NCI-H2196 (cell line): ENCODE measurements at regions not wholly inside any gene's neighbourhood (a gene's known extent, or its start where the extent isn't known, plus 50 kb on each side); places are given as distances from the start of the nearest gene placed in this dataset.

Source experiments
- DNase-seq: peaks from one replicate; lab custom pipeline; 2025; ENCODE audit not compliant: unreplicated experiment; lab: John Stamatoyannopoulos, UW

DNA sequence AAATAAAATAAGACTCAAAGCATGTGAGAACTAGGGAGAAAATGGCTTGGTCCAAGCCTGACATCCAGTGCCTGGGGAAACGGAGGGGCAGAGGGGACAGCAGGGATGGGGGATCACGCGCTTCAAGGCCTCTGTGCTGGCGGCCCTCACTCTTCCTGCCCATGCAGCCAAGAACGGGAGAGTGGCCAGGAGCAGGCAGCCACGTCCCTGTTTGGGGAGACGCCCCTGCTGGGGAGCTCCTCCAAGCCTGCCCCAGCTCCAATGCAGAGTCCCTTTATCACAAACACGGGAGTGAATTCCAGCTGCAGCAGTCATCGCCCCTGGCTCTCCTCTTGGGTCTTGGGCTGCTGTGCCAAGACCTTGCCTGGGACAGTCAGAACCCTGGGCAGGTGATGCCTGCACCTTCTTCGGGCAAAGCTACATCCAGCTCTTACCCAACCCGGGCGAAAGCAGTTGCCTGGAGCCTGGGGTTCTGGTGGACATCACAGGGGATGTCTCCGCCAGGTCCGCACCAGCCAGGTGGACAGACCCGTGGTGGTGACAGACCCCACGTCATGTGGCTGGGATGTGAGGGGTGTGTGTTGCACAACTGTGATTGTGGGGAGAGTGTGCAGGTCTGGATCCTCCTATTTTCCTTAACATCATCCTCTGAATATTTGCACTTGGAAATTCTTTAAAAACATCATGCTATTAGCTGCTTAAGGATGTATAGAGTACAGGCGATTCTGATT is 1391.3 kb downstream of the BRD1 start:
- DNase-seq, result no peak

GRCh38 chr22:48434868-48435250 is 1392.8 kb downstream of the BRD1 start:
- DNase-seq, result no peak

- no peak for DNase-seq
Measured at GRCh38 chr22:48434156-48434867, 1393.4 kb downstream of the BRD1 start.

- no peak for DNase-seq
Measured at GRCh38 chr22:48433647-48434046, 1394.0 kb downstream of the BRD1 start.

DNA sequence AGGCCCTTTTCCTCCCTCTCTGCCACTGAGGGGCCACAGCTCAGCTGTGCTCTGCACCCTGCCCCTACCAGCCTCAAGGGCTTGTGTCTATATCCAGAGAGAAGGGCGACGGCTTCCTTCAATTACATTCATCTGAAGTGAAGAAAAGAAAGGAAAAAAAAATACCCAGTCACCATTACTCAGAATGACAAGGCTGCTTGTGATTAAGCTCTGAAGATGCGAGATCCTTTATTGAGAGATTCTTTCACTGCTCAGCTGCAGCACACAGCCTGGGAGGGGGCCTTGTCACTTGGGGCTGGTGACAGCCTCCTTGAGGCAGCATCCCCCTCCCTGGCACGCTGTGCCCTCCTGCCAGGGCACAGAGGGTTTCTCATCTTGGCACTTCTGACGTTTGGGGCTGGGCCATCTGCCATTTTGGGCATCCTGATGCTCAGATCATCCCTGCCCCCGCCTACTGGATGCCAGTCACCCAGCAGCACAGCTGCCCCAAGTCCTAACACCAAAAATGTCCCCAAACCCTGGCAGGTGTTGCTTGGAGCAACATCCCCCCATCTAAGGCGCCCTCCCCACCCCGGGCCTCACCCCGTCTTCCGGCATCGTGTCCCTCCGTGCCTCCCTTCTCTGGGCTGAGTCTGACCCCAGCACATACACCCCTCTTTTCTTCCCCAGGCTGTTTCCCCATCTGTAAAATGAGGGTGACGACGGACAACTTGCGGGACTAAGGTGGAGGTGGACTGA is 1394.7 kb downstream of the BRD1 start:
- no peak for DNase-seq

- DNase-seq, result no peak
Measured at GRCh38 chr22:48431536-48432315, 1395.9 kb downstream of the BRD1 start.

- no peak for DNase-seq
Measured at GRCh38 chr22:48431014-48431413, 1396.7 kb downstream of the BRD1 start.

DNA sequence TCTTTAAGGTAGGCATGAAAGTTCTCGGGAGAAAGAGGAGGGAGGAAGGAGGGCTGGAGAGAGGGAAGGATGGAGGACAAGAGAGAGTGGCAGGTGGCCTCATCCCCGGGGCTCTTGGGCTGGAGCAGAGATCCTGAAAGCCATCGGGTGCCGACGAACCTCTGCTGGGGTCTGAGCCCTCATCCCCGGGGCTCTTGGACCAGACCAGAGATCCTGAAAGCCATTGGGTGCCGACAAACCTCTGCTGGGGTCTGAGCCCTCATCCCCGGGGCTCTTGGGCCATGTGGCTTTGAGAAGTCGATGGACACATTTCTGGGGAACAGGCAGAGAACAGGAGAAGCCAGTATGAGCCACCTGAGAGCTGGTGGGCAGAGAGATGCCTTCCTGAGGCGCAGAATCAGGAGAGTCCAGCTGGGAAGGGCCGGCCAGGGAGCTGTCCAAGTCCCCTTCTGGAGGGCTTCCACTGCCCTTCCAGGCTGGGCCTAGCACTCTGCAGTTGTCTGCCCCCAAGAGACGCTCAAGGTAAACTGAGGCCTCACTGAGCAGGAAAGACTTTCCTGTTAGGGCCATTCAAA is 1398.1 kb downstream of the BRD1 start:
- no peak for DNase-seq

DNA sequence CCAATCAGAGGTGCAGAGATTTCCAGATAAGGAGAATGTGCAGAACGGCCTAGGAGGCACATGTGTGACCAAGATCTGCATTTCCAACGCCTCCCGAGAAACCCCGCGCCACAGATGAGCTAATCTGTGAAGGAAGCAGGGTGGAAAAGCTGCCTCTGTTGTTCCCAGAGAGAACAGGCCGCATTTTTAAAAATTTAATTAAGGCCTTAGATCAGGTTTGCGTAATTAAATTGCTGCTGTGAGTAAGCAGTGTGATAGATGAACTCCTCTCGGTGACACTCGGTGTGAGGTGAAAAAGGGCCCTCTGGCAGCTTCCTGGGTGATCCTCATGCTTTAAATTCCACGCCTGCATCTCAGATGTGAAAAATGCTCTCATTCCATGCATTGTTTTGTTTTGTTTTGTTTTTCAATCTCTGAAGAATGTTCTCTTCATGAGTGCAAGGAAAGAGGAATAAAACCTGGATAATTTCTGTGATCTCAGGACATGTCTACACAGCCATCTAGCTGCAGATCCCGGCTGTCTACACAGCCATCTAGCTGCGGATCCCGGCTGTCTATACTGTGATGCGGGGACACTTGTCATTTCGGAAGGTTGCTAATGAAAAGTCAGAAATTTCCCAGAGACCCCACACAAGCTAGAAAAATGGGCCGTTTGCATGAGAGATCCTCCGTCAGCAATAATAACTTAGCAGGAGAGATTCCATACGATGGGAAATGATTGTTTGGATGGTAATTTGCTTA is 1398.9 kb downstream of the BRD1 start:
- DNase-seq, result no peak

DNA sequence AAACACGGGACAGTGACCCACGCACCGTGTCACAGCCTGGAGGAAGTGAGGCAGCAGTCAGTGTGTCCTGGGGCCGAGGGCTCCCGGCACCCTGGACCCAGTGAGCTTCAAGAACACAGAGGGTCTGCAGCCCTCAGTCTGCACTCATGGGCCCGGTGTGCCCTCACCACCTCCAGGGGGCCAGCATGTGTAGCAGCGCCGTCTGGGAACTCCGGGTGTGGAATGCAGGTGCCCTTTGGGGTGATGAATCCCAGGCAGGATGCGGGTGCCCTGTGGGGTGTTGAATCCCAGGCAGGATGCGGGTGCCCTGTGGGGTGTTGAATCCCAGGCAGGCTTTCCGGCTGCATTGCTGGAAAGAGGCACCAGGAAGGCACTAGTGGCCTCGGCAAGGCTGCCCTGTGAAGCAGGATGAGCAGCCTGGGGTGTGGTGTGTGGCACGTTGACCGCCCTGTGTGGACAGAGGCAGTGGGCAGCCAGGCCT is 1399.9 kb downstream of the BRD1 start:
- DNase-seq, result no peak

DNA sequence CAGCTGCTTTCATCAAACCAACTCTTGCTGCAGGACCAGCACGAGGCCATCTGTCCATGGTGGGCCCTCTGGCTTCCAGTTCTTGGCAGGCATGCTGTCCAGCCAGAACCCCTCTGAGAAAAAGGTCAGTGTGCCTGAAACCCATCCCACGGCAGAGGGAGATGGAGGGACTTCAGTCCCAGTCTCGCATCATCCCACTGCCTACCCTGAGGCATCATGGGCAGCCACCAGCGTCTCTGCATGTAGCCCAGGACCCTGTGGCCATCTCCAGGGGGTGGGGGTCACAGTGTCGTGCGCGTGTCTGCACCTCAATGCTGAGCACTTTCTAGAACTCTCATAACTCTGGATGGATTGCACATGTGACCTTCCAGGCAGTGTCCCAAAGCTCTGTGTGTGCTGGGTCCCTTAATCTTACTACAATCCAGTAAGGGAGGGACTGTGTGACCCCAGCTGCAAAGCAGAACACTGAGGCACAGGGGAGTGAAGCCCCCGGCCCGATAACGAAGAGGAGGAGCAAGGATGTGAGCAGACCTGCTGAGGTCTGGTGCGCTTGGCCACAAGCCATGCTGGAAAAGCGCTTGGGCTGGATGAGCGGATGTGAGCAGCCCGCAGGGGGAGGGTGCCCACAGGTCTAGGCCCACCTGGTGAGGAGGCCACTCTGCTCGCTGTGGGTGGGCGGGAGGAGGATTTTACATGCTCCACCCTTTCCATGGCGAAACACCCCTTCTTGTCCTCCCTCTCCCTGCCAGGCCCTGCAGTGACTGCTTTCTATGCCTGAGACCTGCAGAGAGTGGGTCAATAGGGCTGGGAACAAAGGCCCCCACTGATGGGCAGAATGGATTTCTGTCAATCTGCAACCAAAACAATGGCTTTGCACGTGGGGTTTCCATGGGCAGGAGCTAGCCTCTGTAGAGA is 1401.0 kb downstream of the BRD1 start:
- DNase-seq, result no peak

DNA sequence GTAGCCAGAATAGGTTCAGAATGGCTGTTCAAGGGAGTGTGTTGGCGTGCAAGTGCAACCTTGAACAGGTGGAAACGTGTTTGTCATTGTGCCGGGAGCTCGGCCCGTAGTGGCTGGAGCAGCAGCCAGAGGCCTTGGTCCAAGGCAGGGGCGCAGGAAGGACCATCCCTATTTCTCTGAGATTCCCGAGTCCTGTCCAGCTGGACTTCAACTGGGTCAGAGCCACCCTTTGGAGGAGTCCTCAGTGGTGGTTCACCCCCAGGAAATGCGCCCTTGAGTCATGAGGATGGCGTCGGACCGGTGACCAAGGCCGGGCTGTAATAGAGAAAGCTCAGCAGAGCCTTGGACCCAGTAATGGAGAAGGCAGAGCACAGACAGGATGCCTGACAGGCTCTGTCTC is 1402.0 kb downstream of the BRD1 start:
- no peak for DNase-seq

GRCh38 chr22:48425091-48425506 is 1402.6 kb downstream of the BRD1 start:
- DNase-seq, result no peak

DNA sequence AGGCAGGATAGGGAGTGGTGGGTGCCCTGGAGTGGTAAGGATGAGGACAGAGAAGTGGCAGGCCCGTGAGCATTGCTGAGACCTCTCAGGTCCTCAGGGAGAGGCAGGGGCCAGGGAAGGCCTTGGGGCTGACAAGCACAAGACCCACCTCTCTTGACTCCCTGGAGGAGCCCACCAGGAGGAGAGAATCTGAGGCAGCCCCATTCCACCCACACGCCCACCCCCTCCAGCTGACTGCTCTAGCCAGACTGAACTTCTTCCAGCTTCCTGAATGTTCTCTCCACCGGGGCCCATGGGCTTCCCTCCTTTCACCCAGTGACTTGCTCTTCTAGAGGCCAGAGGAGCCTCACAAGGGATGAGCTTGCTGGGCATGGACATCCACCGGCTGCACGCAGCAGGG is 1403.0 kb downstream of the BRD1 start:
- DNase-seq, result no peak

- no peak for DNase-seq
Measured at GRCh38 chr22:48424201-48424627, 1403.5 kb downstream of the BRD1 start.

DNA sequence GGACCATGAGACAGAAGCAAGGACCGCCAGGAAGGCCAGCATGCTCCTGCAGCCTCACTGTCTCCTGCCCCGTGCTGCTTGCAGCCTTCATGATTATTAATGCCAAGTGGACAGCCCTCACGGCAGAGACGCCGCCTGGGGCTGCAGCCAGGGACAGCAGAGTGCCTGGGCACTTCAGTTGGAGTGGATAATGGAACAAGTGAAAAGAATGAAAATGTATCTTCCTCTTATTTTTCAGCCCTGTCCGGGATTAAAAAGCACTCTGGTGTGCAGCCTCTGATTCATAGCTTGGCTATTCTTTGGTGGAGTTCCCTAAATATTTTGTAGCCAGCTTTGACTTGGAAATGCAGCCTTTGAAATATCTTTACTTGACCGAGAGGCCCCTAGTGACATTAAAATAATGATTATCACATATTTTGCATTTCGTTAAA is 1404.2 kb downstream of the BRD1 start:
- no peak for DNase-seq

- DNase-seq, result no peak
Measured at GRCh38 chr22:48422900-48423480, 1404.7 kb downstream of the BRD1 start.

- no peak for DNase-seq
Measured at GRCh38 chr22:48418831-48419230, 1408.8 kb downstream of the BRD1 start.
